Astrocyte (in vitro differentiated cells and primary cell): ENCODE measurements at regions not wholly inside any gene's neighbourhood (a gene's known extent, or its start where the extent isn't known, plus 50 kb on each side); places are given as distances from the start of the nearest gene placed in this dataset.

ENCODE experiments used
- EZH2 ChIP-seq: IDR thresholded peaks from 2 replicates; pipeline ENCODE4 v1.6.1; 2012; ENCODE audit warnings: mild to moderate bottlenecking, low read length, inconsistent platforms; ENCODE audit not compliant: insufficient read depth
- TF ChIP-seq, protein P1 (sequence below): IDR thresholded peaks from 2 replicates; pipeline ENCODE4 v1.5.1; 2011; ENCODE audit warnings: low read depth, mild to moderate bottlenecking, inconsistent platforms, low read length, moderate library complexity; ENCODE audit not compliant: insufficient read depth

DNA sequence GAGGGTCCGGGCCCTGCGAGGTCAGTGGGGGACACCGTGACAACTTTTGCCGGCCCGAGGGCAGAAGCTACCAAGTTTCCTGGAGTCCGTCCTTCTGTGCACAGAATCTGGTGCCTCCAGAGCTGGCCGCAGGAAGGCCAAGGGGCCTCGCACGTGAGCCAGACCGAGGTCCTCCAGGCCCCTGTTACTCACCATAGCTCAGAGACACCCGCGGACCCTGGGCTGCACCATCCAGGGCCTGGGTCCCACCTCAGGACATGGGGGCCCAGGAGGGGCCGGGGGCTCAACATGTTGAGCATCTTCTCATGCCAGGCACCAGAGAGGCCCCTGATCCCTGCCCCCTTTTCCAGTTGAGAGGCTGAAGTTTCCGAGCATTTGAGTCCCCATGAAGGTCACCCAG lies 87.9 kb downstream of the HMX1 start:
- TF ChIP-seq, protein P1, sequence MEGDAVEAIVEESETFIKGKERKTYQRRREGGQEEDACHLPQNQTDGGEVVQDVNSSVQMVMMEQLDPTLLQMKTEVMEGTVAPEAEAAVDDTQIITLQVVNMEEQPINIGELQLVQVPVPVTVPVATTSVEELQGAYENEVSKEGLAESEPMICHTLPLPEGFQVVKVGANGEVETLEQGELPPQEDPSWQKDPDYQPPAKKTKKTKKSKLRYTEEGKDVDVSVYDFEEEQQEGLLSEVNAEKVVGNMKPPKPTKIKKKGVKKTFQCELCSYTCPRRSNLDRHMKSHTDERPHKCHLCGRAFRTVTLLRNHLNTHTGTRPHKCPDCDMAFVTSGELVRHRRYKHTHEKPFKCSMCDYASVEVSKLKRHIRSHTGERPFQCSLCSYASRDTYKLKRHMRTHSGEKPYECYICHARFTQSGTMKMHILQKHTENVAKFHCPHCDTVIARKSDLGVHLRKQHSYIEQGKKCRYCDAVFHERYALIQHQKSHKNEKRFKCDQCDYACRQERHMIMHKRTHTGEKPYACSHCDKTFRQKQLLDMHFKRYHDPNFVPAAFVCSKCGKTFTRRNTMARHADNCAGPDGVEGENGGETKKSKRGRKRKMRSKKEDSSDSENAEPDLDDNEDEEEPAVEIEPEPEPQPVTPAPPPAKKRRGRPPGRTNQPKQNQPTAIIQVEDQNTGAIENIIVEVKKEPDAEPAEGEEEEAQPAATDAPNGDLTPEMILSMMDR = no peak
- no peak for TF ChIP-seq EZH2
